HK-2 (cell line): ENCODE measurements at regions not wholly inside any gene's neighbourhood (a gene's known extent, or its start where the extent isn't known, plus 50 kb on each side); places are given as distances from the start of the nearest gene placed in this dataset.
"Not testable (repeated sequence)": the region's sequence is repeated elsewhere in the genome, so short reads cannot be mapped to it uniquely, and the experiment has no call there.

Experiments
- DNase-seq: peaks from one replicate; pipeline ENCODE4 v3.0.0-alpha.2; 2018; ENCODE audit not compliant: unreplicated experiment

DNA sequence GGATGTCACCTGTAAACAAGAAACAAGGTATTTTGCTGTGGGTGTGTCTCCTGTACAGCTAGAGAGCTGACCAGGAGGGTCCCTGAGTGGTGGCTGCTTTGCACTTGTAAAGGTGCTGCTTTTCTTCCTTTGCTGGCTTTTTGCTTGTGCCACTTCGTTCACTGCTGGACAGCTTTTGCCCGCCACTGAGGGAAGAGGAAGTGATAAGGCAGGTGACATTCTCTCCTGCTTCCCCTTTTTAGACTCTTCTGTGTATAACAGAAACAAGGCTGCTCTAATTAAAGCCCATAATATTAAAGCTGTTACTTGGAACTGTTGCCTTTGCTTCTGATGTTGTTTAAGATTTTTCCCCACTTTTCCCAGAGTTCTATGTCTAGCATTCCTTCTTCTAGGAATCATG is 218.6 kb upstream of the TSPY4 start:
- no peak for DNase-seq

DNA sequence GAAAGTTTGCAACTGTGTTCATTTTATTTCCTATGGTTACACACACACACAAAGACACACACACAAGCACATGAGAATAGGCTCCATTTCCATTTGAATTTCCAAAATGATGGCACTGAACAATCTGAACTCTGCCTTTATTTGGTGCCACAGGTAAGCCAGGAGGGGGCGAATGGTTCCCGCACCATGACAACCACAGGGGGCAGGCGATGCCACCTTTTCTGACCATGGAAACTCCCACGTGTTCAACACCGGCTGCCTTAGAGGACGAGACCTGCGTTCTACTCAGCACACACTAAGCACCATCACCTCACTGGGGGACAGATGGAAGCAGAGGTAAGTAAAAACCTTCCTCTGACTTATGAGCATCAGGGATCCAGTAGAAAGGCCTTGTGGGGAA is 212.6 kb upstream of the TSPY4 start:
- DNase-seq = no peak

DNA sequence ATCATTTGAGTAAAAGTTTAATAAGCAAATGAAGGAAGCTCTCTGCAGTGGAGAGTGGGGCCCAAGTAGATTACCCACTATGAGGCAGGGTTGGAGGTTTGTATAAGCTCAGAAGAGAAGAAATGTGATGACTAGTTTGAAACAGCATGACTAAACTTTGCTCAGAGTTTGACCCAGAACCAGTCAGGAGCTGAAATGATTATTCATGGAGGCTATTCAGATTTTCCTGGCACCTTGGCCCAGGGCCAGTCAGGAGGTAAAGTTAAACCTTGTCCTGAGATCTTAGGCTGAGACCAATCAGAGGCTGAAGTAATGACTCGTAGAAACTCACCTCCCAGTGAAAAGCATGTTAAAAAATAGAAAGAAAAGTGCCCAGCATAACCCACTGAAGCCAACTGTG is 210.7 kb upstream of the TSPY4 start:
- DNase-seq = peak; percentile 0

DNA sequence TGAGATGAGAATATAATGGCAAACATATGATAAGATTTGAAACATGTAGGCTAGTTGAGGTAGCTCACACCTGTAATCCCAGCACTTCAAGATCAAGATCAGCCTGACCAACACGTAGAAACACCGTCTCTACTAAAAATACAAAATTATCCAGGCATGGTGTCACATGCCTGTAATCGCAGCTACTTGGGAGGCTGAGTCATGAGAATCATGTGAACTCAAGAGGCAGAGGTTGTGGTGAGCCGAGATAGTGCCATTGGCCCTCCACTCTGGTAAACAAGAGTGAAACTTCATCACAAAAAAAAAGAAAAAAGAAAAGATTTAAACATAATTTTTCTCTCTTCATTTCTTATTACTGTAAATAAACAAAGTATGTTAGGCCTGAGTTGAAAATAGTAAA is 193.9 kb upstream of the TSPY4 start:
- not testable (repeated sequence) for DNase-seq

DNA sequence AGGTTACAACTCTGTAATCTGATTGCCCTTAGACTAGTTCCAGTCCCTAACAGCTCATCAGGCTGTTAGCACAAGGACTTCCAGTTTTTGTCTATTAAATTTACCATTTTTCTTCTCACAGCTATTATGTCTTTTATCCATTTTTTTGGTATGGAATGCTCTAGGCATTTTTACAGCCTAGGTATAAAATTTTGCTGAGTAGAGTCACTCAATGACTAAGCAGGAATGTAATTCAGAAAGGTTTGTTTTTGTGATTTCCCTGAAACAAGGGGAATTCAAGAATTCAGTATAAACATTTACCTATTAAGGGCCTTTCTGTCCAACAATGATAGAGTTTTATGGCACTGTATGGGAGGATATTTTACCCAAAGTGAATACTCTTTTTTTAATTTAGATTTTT is 182.7 kb upstream of the TSPY4 start:
- not testable (repeated sequence) for DNase-seq

DNA sequence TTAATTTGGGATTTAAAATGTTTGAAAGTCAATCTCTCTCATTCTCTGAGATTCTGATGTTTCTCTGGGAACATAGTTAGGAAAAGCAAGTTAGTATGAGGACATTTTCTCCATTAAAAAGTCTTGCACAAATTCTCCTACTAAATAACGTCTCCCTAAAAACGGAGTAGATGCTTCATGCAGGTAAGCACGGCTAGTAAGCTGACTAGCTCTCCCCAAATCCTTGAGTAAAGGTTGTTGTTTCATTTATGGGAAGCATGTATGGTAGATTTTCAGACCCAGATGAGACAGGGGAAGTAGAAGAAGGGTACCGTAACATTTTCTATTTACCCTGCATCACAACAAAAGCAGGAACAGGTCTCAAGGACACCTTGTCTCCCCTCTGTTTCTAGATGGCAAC is 181.5 kb upstream of the TSPY4 start:
- no peak for DNase-seq

DNA sequence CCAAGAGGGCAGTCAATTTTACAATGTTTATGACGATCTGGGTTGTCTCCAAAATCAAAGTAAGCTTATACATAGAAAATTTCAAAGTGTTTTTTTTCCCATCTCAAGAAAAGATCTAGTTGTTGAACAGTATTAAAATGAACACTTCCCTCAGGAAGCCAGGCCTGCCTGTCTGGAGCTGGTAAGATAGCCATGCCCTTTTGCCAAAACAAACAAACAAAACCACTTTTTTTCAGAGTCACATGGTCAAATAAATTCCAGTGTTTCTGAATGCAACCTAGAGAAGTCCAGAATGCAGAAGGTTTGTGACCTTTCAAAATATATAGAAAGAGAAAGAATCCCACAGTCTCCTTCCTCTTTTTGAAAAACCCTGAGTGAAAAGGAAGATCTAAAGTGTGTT is 178.6 kb upstream of the TSPY4 start:
- no peak for DNase-seq

DNA sequence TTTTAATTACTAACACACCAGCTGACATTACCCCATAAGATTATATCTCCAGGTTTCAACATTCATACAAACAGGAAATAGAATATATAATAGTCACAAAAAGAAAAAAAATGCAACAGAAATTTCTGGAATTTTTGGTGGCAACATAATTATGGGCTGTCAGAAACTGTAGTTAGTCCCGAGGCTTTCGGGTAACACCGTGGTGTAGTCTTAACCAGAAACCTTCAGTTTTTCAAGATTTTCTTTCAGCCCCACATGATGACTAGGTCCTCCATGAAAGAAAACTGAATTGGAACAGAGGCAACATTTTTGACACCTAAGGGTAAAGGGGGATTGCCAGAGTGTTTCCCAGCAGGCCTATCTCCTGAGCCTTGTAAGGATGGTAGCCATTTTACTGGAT is 176.9 kb upstream of the TSPY4 start:
- not testable (repeated sequence) for DNase-seq

DNA sequence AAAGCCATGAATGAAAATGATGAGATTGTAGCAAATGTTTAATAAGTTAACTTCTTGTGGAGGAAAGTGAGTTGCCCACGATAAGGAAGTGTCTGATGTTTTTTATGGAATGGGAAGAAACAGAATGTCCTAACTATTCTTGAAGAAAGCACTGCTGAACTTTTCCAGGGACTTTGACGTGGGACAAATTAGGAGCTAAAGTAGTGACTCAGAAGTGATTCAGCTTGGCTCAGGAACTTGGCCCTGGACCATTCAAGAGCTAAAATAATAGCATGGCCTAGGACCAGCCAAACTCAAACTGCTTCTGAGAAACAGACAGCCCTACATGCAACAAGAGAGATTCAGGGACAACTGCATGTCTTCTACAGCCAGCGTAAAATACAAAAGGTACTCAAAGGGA is 176.3 kb upstream of the TSPY4 start:
- DNase-seq = not testable (repeated sequence)

DNA sequence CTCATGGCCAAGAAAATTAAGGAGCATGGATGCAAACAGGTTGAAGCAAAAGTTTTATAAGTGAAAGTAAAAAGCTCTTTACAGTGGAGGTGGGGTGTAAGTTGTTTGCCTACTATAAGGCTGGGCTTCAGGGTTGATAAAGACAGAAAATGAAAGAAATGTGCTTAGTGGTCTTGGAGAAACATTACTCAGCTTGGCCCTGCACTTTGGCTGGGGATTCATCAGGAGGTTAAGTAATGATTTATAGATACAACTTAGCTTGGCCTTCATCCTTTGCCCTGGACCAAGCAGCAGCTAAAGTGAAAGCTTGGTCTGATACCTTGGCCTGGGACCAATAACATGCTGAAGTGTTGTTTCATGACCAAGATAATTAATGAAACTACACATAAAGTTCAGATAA is 175.3 kb upstream of the TSPY4 start:
- DNase-seq = not testable (repeated sequence)

DNA sequence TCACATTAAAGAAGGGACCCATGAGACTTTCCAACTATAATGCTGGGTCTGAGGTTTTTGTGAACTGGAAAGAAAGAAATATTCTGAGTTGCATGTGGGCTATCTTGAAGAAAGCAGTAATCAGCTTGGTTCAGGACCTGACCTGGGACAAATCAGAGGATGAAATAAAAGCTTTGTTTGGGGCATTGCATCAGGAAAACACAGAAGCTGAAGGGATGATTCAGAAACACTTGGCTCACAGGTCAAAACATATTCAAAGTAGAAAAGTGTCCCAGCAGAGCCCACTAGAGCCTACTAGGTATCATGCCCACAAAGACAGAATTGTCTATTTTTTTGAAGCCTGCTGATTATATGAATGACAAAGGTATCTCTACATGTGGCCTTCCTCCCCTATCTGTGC is 174.8 kb upstream of the TSPY4 start:
- not testable (repeated sequence) for DNase-seq

DNA sequence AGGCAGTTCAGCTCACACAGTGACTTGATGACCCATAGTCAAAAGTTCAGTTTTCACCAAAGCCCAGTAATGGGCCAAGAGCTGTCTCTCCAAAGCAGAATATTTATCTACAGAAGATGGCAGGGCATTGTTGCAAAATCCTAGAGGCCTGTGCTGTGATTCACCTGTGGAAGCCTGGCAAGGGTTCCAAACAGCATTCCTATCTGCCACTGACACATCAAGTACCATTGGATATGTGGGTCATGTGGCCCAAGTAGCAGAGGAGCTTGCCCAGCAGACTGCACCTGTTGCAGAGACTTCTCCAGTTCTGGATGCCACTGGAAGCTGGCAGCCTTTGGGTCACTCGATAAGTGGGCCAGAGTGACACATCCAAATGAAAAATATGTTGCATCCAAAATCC is 159.6 kb upstream of the TSPY4 start:
- DNase-seq = not testable (repeated sequence)

DNA sequence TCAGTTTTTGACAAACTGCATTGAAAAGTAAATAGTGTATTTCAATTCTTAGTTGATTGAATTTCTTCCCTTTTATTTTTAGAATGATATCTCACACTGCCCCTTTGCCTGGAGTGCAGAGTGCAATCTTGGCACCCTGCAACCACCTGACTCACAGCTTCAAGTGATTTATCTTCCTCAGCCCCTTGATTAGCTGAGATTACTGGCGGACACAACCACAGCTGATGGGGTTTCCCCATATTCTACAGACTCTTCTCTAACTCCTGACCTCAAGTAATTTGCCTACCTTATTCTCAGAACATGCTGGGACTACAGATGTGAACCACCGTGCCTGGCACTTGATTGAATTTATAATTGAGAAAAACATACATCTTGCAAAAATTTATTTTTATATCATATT is 152.4 kb upstream of the TSPY4 start:
- not testable (repeated sequence) for DNase-seq

DNA sequence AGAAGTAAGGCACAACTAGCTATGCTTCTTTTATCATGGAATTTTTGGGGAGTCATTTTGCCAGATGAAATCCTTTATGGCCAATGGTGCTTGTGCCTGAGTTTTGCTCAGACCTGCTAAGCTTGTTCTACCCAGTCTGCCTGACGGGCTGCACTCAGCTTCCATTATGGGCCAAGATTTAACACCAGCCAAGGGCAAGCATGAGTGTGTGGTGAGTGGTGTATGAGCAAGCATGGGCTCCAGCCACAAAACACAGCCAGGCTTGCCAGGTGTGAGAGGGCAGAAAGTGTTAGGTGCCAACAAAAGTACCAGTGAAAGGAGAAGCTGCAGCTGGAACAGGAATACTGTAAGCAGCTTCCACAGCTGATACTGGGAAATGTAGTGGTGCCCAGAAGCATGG is 130.2 kb upstream of the TSPY4 start:
- DNase-seq = not testable (repeated sequence)

DNA sequence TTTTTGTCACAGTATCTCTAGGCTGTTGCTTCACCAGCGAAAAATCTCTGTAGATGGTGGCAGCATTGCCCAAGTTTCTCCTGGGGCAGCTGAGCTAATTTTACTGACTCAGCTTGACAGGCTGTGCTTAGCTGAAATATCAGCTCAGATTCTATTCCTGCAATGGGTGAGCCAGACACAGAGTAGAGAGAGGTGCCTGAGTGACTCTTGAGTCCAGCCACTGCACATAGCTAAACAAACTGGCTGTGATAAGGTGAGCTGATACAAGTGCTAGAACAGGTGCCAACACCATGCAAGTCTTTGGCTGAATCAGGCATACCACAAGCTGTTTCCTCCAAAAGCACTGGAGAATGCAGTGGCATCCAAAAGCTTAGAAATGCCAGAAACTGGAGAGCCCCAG is 110.9 kb upstream of the TSPY4 start:
- DNase-seq = no peak

DNA sequence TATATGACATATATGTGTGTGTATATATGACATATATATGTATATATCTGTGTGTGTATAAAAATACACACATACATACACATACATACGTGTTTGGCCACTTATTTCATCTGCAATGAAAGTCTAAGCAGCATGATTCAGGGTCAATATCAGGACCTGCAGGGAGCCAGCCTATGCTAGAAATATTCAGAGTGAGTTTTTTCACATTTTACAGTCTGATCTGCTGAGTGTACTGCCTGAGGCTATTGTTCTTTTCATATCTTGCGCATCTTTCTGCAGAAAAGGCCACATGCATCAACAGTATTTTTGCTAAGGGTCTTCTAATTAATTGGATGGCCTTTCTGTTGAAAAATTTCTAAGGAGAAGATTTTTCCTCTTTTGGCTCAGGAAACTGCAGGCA is 80.0 kb upstream of the TSPY4 start:
- no peak for DNase-seq

DNA sequence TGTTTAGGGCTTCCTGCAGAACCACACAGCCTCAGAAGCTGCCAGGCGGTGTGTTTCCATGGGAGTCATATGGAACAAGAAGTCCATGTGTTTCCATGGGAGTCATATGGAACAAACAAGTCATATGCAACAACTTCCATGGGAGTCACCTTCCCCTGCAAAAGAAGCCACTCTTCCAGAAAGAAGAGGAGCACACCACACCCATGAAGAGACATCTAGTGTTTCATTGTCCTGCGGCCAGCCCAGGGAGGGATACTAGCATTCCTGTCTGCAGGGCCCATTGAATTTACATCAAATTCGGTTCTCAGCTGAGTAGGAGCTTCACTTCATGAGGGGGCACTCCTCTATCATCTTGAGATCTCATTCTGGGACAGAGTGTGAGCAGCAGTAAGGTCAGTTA is 79.5 kb upstream of the TSPY4 start:
- no peak for DNase-seq

DNA sequence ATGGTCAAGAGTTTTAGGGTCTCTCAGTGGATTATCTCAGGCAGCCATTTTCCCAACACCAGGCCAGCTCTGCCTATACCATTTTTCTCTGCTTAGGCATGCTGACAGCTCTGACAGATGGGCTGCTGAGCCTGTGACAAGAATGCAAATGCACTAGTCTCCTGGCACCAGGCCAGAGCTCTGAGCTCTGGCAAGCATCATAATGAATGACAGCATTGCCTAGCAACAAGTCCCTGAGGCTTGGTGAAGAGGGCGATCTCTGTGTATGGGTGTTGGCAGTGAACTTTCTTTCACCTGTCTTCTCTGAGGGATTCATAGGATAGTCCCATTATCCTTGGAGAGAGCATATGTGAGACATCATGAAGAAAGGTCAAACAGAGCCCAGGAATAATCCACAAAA is 77.9 kb upstream of the TSPY4 start:
- no peak for DNase-seq

DNA sequence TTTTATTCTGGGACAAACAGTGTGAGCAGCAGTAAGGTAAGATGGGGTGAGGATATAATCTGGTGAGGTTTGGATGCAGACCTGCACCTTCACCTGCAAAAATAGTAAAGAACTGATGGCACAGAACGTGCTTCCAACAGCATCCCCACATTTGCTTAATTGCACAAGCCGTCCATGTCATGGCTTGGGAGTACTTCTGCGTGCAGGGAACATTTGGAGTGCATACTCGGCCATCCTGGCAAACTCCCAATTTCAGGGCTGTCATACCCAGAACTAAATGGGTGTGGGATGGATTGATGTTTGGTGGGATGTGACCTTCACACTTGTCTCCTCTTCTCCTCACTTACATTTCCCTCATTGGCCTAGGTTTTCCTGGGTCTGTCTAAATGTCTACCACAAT is 76.8 kb upstream of the TSPY4 start:
- DNase-seq = no peak

DNA sequence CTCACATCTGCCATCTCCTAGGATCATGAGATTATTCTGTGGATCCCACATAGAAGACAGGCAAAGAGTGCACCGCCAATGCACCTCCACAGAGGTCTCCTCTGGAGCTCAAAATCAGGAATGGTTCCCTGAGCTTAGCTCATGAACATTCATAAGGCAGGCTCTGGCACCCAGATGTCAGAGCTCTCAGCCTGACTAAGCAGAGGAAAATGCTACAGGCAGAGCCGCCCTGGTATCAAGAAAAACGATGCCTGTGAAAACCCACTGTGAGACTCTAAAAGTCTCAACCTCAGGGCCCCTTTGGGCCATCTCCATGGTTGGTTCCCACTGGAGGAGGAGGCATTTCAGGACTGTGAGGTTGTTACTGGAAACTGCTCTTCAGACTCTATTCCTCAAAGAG is 71.7 kb upstream of the TSPY4 start:
- DNase-seq = no peak

DNA sequence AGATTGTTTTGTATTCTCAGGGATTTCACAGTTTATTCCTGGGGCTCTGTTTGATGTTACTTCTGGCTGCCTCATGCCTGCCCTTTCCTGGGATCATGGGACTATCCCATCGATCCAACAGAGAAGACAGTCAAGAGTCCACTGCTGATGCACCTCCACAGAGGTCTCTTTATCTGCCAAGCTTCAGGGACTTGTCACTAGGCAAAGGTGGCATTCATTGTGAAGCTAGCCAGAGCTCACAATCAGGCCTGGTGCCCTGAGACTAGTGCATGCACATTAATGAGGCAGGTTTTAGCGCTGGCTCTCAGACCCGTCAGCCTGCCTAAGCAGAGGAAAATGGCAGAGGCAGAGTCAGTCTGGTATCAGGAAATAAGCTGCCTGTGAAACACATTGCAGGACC is 66.9 kb upstream of the TSPY4 start:
- DNase-seq = not testable (repeated sequence)

DNA sequence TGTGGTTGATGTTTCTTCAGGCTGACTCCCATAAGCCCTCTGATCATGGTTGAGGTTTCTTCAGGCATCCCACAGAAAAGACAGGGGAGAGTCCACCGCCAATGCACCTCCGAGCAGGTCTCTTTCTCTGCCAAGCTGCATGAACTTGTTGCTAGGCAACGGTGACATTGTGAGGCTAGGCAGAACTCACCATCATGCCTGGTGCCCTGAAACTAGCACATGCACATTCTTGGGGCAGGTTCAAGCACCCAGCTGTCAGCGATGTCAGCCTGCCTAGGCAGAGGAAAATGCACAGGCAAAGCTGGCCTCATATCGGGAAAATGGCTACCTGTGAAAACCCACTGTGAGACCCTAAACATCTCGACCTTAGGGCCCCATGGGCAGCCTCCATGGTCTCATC is 64.4 kb upstream of the TSPY4 start:
- not testable (repeated sequence) for DNase-seq

DNA sequence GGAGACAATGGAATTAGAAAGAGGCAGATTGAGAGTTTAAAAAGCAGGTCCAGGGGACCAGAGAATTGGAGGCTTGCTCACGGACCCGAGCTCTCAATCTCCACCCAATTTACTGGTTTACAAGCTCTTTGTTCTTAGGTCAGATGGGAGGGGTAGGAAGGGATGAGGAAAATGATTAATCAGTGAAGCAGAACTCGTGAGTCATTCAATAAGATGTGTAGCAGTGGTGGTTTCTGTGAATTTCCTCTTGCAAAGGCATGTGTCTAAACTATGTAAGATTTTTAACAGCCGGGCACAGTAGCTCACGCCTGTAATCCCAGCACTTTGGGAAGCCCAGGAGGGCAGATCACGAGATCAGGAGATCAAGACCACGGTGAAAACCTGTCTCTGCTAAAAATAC is 58.4 kb upstream of the TSPY4 start:
- not testable (repeated sequence) for DNase-seq
